Breast epithelium (tissue), 4 donors: ENCODE measurements at regions not wholly inside any gene's neighbourhood (a gene's known extent, or its start where the extent isn't known, plus 50 kb on each side); places are given as distances from the start of the nearest gene placed in this dataset.

Source experiments
- DNase-seq, 2 donors: peaks; one replicate each; pipeline ENCODE4 v3.0.0-alpha.2; 2019; ENCODE audit warnings: low spot score in 2 of 2
- H3K27ac ChIP-seq, 2 donors: fragments of 200-600 bp; sonication (generic) in 1 of 2; one replicate each; pipeline ENCODE4 v1.5.1; 2016 to 2019; ENCODE audit warnings: mild to moderate bottlenecking in 1 of 2
- H3K27me3 ChIP-seq, 2 donors: fragments of 200-600 bp; sonication (generic) in 1 of 2; one replicate each; pipeline versions ENCODE4 v1.5.1 to v1.6.0; 2017 to 2019; ENCODE audit warnings: control low read depth in 1 of 2, mild to moderate bottlenecking in 1 of 2
- H3K36me3 ChIP-seq: fragments of 200-600 bp; one replicate; pipeline ENCODE4 v1.5.1; 2019
- H3K4me1 ChIP-seq, 2 donors: fragments of 200-600 bp; sonication (generic); one replicate each; pipeline ENCODE4 v1.5.1; 2016 to 2019; ENCODE audit warnings: control low read depth in 1 of 2
- H3K4me3 ChIP-seq, 3 donors: fragments of 200-600 bp; sonication (generic); 1 replicate in 2 of 3; 2 replicates in 1 of 3; pipeline ENCODE4 v1.5.1; 2016 to 2019; ENCODE audit warnings: mild to moderate bottlenecking in 3 of 3, moderate library complexity in 2 of 3
- H3K9me3 ChIP-seq, 2 donors: fragments of 200-600 bp; sonication (generic) in 1 of 2; one replicate each; pipeline ENCODE4 v1.5.1; 2016 to 2019; ENCODE audit warnings: control low read depth in 1 of 2
- CTCF ChIP-seq, 3 donors: fragments of 450-650 bp; IDR thresholded peaks; one replicate each; pipeline ENCODE4 v1.5.1; 2016 to 2017; ENCODE audit warnings: antibody characterized with exemption in 3 of 3, mild to moderate bottlenecking in 3 of 3, moderate library complexity in 3 of 3
- POLR2A ChIP-seq: fragments of 450-650 bp; IDR thresholded peaks from one replicate; pipeline ENCODE4 v1.6.1; 2016; ENCODE audit warnings: antibody characterized with exemption, mild to moderate bottlenecking, moderate library complexity
- POLR2AphosphoS5 ChIP-seq, 3 donors: sonication (generic); formaldehyde crosslinking; IDR thresholded peaks; one replicate each; pipeline ENCODE4 v1.6.1; 2017; ENCODE audit warnings: antibody characterized with exemption in 3 of 3
- intact Hi-C: fragments of 100-400 bp; cut with DNase I; formaldehyde crosslinking; loops from one replicate; pipeline ENCODE4 v1.15.1; 2023; ENCODE audit warnings: low total_unique reads

- intact Hi-C loops = no loop called here
- Histone ChIP-seq H3K27ac (peak overlapping the region; percentile 71 to 89), H3K36me3 (no peaks in the 10 kb centered on the region), H3K4me3 (no peak overlapping the region), H3K4me1 (peaks cover 0 to 12% of the 10 kb centered on the region in 2 donors), H3K9me3 (no peaks in the 10 kb centered on the region), H3K27me3 (no peaks in the 10 kb centered on the region)
- peak in 1 of 2 donors; percentile 76 for DNase-seq
- TF ChIP-seq POLR2A = no peak
- TF ChIP-seq CTCF (IDR thresholded peaks at IDR 0.05) = no peak
- TF ChIP-seq POLR2AphosphoS5 (IDR thresholded peaks at IDR 0.05) = peak; percentile 12 to 58 (median 42)
These were observed 123.9 kb upstream of the ZMIZ1 start for GRCh38 chr10:78944723-78945312.

GRCh38 chr10:78945838-78946237 is 122.9 kb upstream of the ZMIZ1 start:
- Histone ChIP-seq H3K4me3 (no peak overlapping the region), H3K4me1 (peaks cover 0 to 12% of the 10 kb centered on the region in 2 donors), H3K36me3 (no peaks in the 10 kb centered on the region), H3K27ac (peak overlapping the region; percentile 67 to 89), H3K9me3 (no peaks in the 10 kb centered on the region), H3K27me3 (no peaks in the 10 kb centered on the region)
- intact Hi-C loops = no loop called here
- DNase-seq = no peak
- TF ChIP-seq CTCF (IDR thresholded peaks at IDR 0.05) (no peak), POLR2AphosphoS5 (IDR thresholded peaks at IDR 0.05) (no peak), POLR2A (no peak)

GRCh38 chr10:78947226-78947625 is 121.5 kb upstream of the ZMIZ1 start:
- H3K4me1 ChIP-seq = peaks cover 0 to 12% of the 10 kb centered on the region in 2 donors
- intact Hi-C loops = no loop called here
- no peak for DNase-seq
- no peak overlapping the region for H3K27ac ChIP-seq
- no peak for TF ChIP-seq POLR2AphosphoS5 (IDR thresholded peaks at IDR 0.05)
- no peak for TF ChIP-seq POLR2A
- no peak for TF ChIP-seq CTCF (IDR thresholded peaks at IDR 0.05)
- no peak overlapping the region for H3K4me3 ChIP-seq
- H3K9me3 ChIP-seq = no peaks in the 10 kb centered on the region
- no peaks in the 10 kb centered on the region for H3K36me3 ChIP-seq
- H3K27me3 ChIP-seq = no peaks in the 10 kb centered on the region

GRCh38 chr10:78947733-78948132 is 121.0 kb upstream of the ZMIZ1 start:
- Histone ChIP-seq H3K27ac (no peak overlapping the region), H3K4me3 (no peak overlapping the region), H3K27me3 (no peaks in the 10 kb centered on the region), H3K36me3 (no peaks in the 10 kb centered on the region), H3K4me1 (peaks cover 0 to 12% of the 10 kb centered on the region in 2 donors), H3K9me3 (no peaks in the 10 kb centered on the region)
- no peak for TF ChIP-seq POLR2A
- no peak for TF ChIP-seq CTCF (IDR thresholded peaks at IDR 0.05)
- no peak for TF ChIP-seq POLR2AphosphoS5 (IDR thresholded peaks at IDR 0.05)
- no peak for DNase-seq
- intact Hi-C loops = no loop called here

- Histone ChIP-seq H3K36me3 (no peaks in the 10 kb centered on the region), H3K27me3 (no peaks in the 10 kb centered on the region), H3K4me1 (peaks cover 0 to 12% of the 10 kb centered on the region in 2 donors), H3K4me3 (no peak overlapping the region), H3K9me3 (no peaks in the 10 kb centered on the region), H3K27ac (no peak overlapping the region)
- intact Hi-C loops = no loop called here
- no peak for TF ChIP-seq POLR2AphosphoS5 (IDR thresholded peaks at IDR 0.05)
- TF ChIP-seq POLR2A = no peak
- no peak for DNase-seq
These were observed 120.1 kb upstream of the ZMIZ1 start for GRCh38 chr10:78948621-78949030.
